Lung (tissue), 11 donors: ENCODE measurements at regions not wholly inside any gene's neighbourhood (a gene's known extent, or its start where the extent isn't known, plus 50 kb on each side); places are given as distances from the start of the nearest gene placed in this dataset.

Experiments
- ATAC-seq: fragments of 200-7000 bp; cut with Tn5 transposase; one replicate; pipeline ENCODE4 v1.9.1; 2020; ENCODE audit warnings: moderate number of reproducible peaks; ENCODE audit not compliant: insufficient read depth, low FRiP score
- DNase-seq, 3 donors: peaks; one replicate each; pipeline ENCODE4 v3.0.0-alpha.2; 2013 to 2017
- H3K27ac ChIP-seq, 2 donors: one replicate each; pipeline ENCODE4 v1.5.1; 2013; ENCODE audit warnings: mild to moderate bottlenecking in 2 of 2, moderate library complexity in 2 of 2, control low read depth in 1 of 2, inconsistent platforms in 1 of 2, low read depth in 1 of 2, low read length in 1 of 2
- H3K27me3 ChIP-seq, 3 donors: one replicate each; pipeline ENCODE4 v1.5.1; 2013; ENCODE audit warnings: low read length in 2 of 3; ENCODE audit not compliant: control insufficient read depth in 3 of 3, insufficient read depth in 3 of 3
- H3K36me3 ChIP-seq, 4 donors: one replicate each; pipeline ENCODE4 v1.5.1; 2013; ENCODE audit warnings: low read length in 4 of 4, mild to moderate bottlenecking in 1 of 4, moderate library complexity in 1 of 4; ENCODE audit not compliant: control insufficient read depth in 4 of 4, insufficient read depth in 4 of 4
- H3K4me1 ChIP-seq, 5 donors: one replicate each; pipeline ENCODE4 v1.5.1; 2013; ENCODE audit warnings: low read length in 5 of 5, mild to moderate bottlenecking in 2 of 5, moderate library complexity in 1 of 5; ENCODE audit not compliant: control insufficient read depth in 5 of 5, insufficient read depth in 5 of 5
- H3K4me3 ChIP-seq: one replicate; pipeline ENCODE4 v1.5.1; 2013; ENCODE audit warnings: mild to moderate bottlenecking, control low read depth, moderate library complexity
- H3K9ac ChIP-seq, 2 donors: one replicate each; pipeline ENCODE4 v1.5.1; 2013; ENCODE audit warnings: low read length in 2 of 2, control low read depth in 1 of 2; ENCODE audit not compliant: insufficient read depth in 1 of 2
- H3K9me3 ChIP-seq, 4 donors: one replicate each; pipeline ENCODE4 v1.5.1; 2013; ENCODE audit warnings: low read length in 3 of 4, mild to moderate bottlenecking in 1 of 4, moderate library complexity in 1 of 4; ENCODE audit not compliant: control insufficient read depth in 4 of 4, insufficient read depth in 3 of 4
- CTCF ChIP-seq: IDR thresholded peaks from 2 replicates; pipeline ENCODE4 v1.5.1; 2012; ENCODE audit warnings: mild to moderate bottlenecking; ENCODE audit errors: control extremely low read depth, extremely low read depth
- WGBS, 2 donors: extraction: QIAGEN DNeasy Blood & Tissue Kit; methylation state at CpG; one replicate each; pipeline ENCODE4 v1.1.7; 2013; 5-methylcytosine and 5-hydroxymethylcytosine counted together
- donor health status: control.
- donor health status: control.
- donor health status: Bipolar disorder and iron deficiency.
- donor health status: healthy.
- donor health status: DM: yes; HTN: yes; CAD: no.

- no peak overlapping the region for H3K9ac ChIP-seq
- H3K4me3 ChIP-seq: no peak overlapping the region
- 80 to 85% methylated on average over 4 of the region's 4 CpGs for WGBS, 2 donors
- TF ChIP-seq CTCF: no peak
- no peak overlapping the region for H3K27ac ChIP-seq
- no peaks in the 10 kb centered on the region for H3K9me3 ChIP-seq
- ATAC-seq (no peak), DNase-seq (no peak)
- peaks cover 0 to 6% (median 0%) of the 10 kb centered on the region in 5 donors for H3K4me1 ChIP-seq
- no peaks in the 10 kb centered on the region for H3K36me3 ChIP-seq
- H3K27me3 ChIP-seq: no peaks in the 10 kb centered on the region
These were observed 573.2 kb downstream of the PRKD1 start for GRCh38 chr14:29354486-29354885.

GRCh38 chr14:29355331-29355730, 572.3 kb downstream of the PRKD1 start:
- Histone ChIP-seq H3K27ac (no peak overlapping the region), H3K9ac (no peak overlapping the region), H3K36me3 (no peaks in the 10 kb centered on the region), H3K27me3 (no peaks in the 10 kb centered on the region), H3K4me1 (peaks cover 0 to 6% (median 0%) of the 10 kb centered on the region in 5 donors), H3K9me3 (no peaks in the 10 kb centered on the region), H3K4me3 (no peak overlapping the region)
- no peak for ATAC-seq
- DNase-seq: no peak
- WGBS, 2 donors: 45 to 82% methylated on average over 1 of the region's 1 CpG
- TF ChIP-seq CTCF: no peak

- Histone ChIP-seq H3K27me3 (no peaks in the 10 kb centered on the region), H3K4me3 (no peak overlapping the region), H3K9me3 (no peaks in the 10 kb centered on the region), H3K36me3 (no peaks in the 10 kb centered on the region), H3K27ac (no peak overlapping the region), H3K4me1 (peaks cover 0 to 6% (median 0%) of the 10 kb centered on the region in 5 donors), H3K9ac (no peak overlapping the region)
- WGBS, 2 donors: 71 to 76% methylated on average over 1 of the region's 1 CpG
- ATAC-seq: no peak
- peak in 1 of 3 donors; percentile 8 for DNase-seq
- no peak for TF ChIP-seq CTCF
These were observed 571.8 kb downstream of the PRKD1 start for GRCh38 chr14:29355846-29356245.

GRCh38 chr14:29360656-29361055, 567.0 kb downstream of the PRKD1 start:
- no peak overlapping the region for H3K4me3 ChIP-seq
- H3K36me3 ChIP-seq: no peaks in the 10 kb centered on the region
- H3K9ac ChIP-seq: no peak overlapping the region
- WGBS, 2 donors: 71 to 74% methylated on average over 3 of the region's 3 CpGs
- no peak for TF ChIP-seq CTCF
- H3K27ac ChIP-seq: no peak overlapping the region
- H3K9me3 ChIP-seq: no peaks in the 10 kb centered on the region
- H3K4me1 ChIP-seq: peaks cover 0 to 5% (median 0%) of the 10 kb centered on the region in 5 donors
- ATAC-seq: no peak
- H3K27me3 ChIP-seq: no peaks in the 10 kb centered on the region
- DNase-seq: no peak
